SU-DHL-6 (cell line): ENCODE measurements at regions not wholly inside any gene's neighbourhood (a gene's known extent, or its start where the extent isn't known, plus 50 kb on each side); places are given as distances from the start of the nearest gene placed in this dataset.

Source experiments
- H2AFZ ChIP-seq: fragments of 200-600 bp; sonication (generic); 2 replicates; pipeline ENCODE4 v1.6.1; 2014; ENCODE audit warnings: low read depth, mild to moderate bottlenecking, moderate library complexity, mixed read lengths, antibody characterized with exemption, low read length; ENCODE audit not compliant: severe bottlenecking
- H3F3A ChIP-seq: fragments of 200-600 bp; shearing (Covaris generic); 2 replicates; pipeline ENCODE4 v1.6.0; 2016; ENCODE audit warnings: antibody characterized with exemption, mild to moderate bottlenecking; ENCODE audit not compliant: insufficient read depth
- H3K27ac ChIP-seq: fragments of 200-600 bp; sonication (generic); 2 replicates; pipeline ENCODE4 v1.5.1; 2016; ENCODE audit warnings: low read depth, mild to moderate bottlenecking, low read length, moderate library complexity, mixed read lengths
- H3K27me3 ChIP-seq: fragments of 200-600 bp; sonication (generic), shearing (Covaris generic); 2 replicates; pipeline ENCODE4 v1.6.0; 2014; ENCODE audit warnings: mild to moderate bottlenecking, low read length
- H3K36me3 ChIP-seq: fragments of 200-600 bp; sonication (generic); 2 replicates; pipeline ENCODE4 v1.6.1; 2014; ENCODE audit warnings: mild to moderate bottlenecking, low read length, mixed read lengths
- H3K4me2 ChIP-seq: fragments of 300-600, 200-600 bp; shearing (Covaris generic), sonication (generic); 2 replicates; pipeline ENCODE4 v1.6.0; 2014; ENCODE audit warnings: low read length, low read depth, mild to moderate bottlenecking; ENCODE audit not compliant: poor library complexity, severe bottlenecking
- H3K4me3 ChIP-seq: fragments of 200-600 bp; sonication (generic); 2 replicates; pipeline ENCODE4 v1.5.1; 2014; ENCODE audit warnings: antibody characterized with exemption, low read length, mild to moderate bottlenecking, mixed read lengths; ENCODE audit not compliant: insufficient read depth, poor library complexity, severe bottlenecking
- H3K79me2 ChIP-seq: fragments of 200-600 bp; sonication (generic); 2 replicates; pipeline ENCODE4 v1.6.1; 2014; ENCODE audit warnings: mild to moderate bottlenecking, low read length, moderate library complexity; ENCODE audit not compliant: insufficient read depth
- H3K9ac ChIP-seq: fragments of 200-600 bp; sonication (generic); 2 replicates; pipeline ENCODE4 v1.7.0; 2014; ENCODE audit warnings: mild to moderate bottlenecking, low read length
- H3K9me2 ChIP-seq: fragments of 200-600 bp; sonication (generic); replicated peaks from 2 replicates; pipeline ENCODE4 v1.6.1; 2014; ENCODE audit warnings: low read length; ENCODE audit not compliant: insufficient read depth
- H3K9me3 ChIP-seq: fragments of 200-600 bp; sonication (generic); 2 replicates; pipeline ENCODE4 v1.6.1; 2014; ENCODE audit warnings: low read length, mixed read lengths; ENCODE audit not compliant: insufficient read depth
- H4K20me1 ChIP-seq: fragments of 200-600 bp; sonication (generic); 2 replicates; pipeline ENCODE4 v1.6.1; 2014; ENCODE audit warnings: low read depth, mild to moderate bottlenecking, antibody characterized with exemption, low read length, moderate library complexity, mixed read lengths
- CTCF ChIP-seq: fragments of 200-600 bp; sonication (generic); IDR thresholded peaks from one replicate; pipeline ENCODE4 v1.5.1; 2017; ENCODE audit warnings: antibody characterized with exemption, mild to moderate bottlenecking, low read length, moderate library complexity; ENCODE audit not compliant: insufficient read depth, poor library complexity, severe bottlenecking
- EZH2phosphoT487 ChIP-seq: fragments of 200-600 bp; sonication (generic), shearing (Covaris generic); conservative IDR thresholded peaks from 2 replicates; pipeline ENCODE4 v1.6.1; 2018; ENCODE audit warnings: mild to moderate bottlenecking, antibody characterized with exemption, low read length, moderate library complexity, mixed read lengths

- Histone ChIP-seq H3K27ac (no peak overlapping the region), H3K79me2 (no peaks in the 10 kb centered on the region), H4K20me1 (no peaks in the 10 kb centered on the region), H3K9ac (no peak overlapping the region), H3K4me3 (no peak overlapping the region), H3F3A (no peaks in the 10 kb centered on the region), H3K36me3 (no peaks in the 10 kb centered on the region), H2AFZ (no peak overlapping the region), H3K4me2 (no peak overlapping the region), H3K9me2 (no peaks in the 10 kb centered on the region), H3K9me3 (no peaks in the 10 kb centered on the region), H3K27me3 (no peaks in the 10 kb centered on the region)
- no peak for TF ChIP-seq CTCF
- TF ChIP-seq EZH2phosphoT487: no peak
Observed at GRCh38 chr20:54869765-54870164, 394.4 kb downstream of the DOK5 start.

DNA sequence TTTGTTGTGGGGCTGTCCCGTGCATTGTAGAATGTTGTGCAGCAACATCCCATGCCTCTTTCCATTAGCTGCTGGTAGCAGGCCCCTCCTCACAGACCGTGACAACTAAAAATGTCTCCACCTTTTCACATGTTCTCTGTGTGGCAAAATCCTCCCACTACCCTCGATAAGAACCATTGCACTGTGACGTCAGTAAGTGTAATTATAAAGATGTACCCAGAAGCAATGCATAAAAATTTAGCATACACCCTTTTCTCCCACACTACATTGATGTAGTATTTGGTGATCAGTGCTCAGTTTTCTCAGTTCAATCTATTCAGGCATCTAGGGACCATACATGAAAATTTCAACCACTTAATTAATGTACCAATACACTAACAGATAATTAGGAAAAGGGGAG is 389.9 kb downstream of the DOK5 start:
- TF ChIP-seq EZH2phosphoT487: no peak
- no peak for TF ChIP-seq CTCF
- Histone ChIP-seq H4K20me1 (no peaks in the 10 kb centered on the region), H3K4me2 (no peak overlapping the region), H3K27me3 (no peaks in the 10 kb centered on the region), H3K4me3 (no peak overlapping the region), H3K27ac (no peak overlapping the region), H2AFZ (no peak overlapping the region), H3K9ac (no peak overlapping the region), H3K9me3 (no peaks in the 10 kb centered on the region), H3F3A (no peaks in the 10 kb centered on the region), H3K9me2 (no peaks in the 10 kb centered on the region), H3K36me3 (no peaks in the 10 kb centered on the region), H3K79me2 (no peaks in the 10 kb centered on the region)

GRCh38 chr20:54860716-54861115 is 385.3 kb downstream of the DOK5 start:
- Histone ChIP-seq H3K9ac (no peak overlapping the region), H3F3A (no peaks in the 10 kb centered on the region), H3K9me2 (no peaks in the 10 kb centered on the region), H3K36me3 (no peaks in the 10 kb centered on the region), H3K79me2 (no peaks in the 10 kb centered on the region), H3K4me3 (no peak overlapping the region), H4K20me1 (no peaks in the 10 kb centered on the region), H3K27me3 (no peaks in the 10 kb centered on the region), H3K4me2 (no peak overlapping the region), H3K9me3 (no peaks in the 10 kb centered on the region), H2AFZ (no peak overlapping the region), H3K27ac (no peak overlapping the region)
- no peak for TF ChIP-seq CTCF
- TF ChIP-seq EZH2phosphoT487: no peak

GRCh38 chr20:54856202-54856601 is 380.8 kb downstream of the DOK5 start:
- no peak overlapping the region for H2AFZ ChIP-seq
- H3K4me2 ChIP-seq: no peak overlapping the region

More at GRCh38 chr20:54856202-54856601, 380.8 kb downstream of the DOK5 start:
- H4K20me1 ChIP-seq: no peaks in the 10 kb centered on the region
- TF ChIP-seq CTCF (no peak), EZH2phosphoT487 (no peak)
- no peaks in the 10 kb centered on the region for H3K27me3 ChIP-seq
- no peaks in the 10 kb centered on the region for H3K9me2 ChIP-seq
- no peak overlapping the region for H3K27ac ChIP-seq
- no peaks in the 10 kb centered on the region for H3K79me2 ChIP-seq
- H3K9ac ChIP-seq: no peak overlapping the region
- no peaks in the 10 kb centered on the region for H3K36me3 ChIP-seq
- H3K4me3 ChIP-seq: no peak overlapping the region
- no peaks in the 10 kb centered on the region for H3F3A ChIP-seq
- H3K9me3 ChIP-seq: no peaks in the 10 kb centered on the region
